Ureter (tissue), 1 donor: ENCODE measurements at regions not wholly inside any gene's neighbourhood (a gene's known extent, or its start where the extent isn't known, plus 50 kb on each side); places are given as distances from the start of the nearest gene placed in this dataset.

Experiments
- DNase-seq: peaks from one replicate; pipeline ENCODE4 v3.0.0-alpha.2; 2020; ENCODE audit warnings: low spot score
- donor health status: DM: yes; HTN: yes; CAD: no.

GRCh38 chr11:82373781-82374542 lies 359.7 kb downstream of the FAM181B start:
- DNase-seq, result no peak

GRCh38 chr11:82365351-82365750 lies 368.3 kb downstream of the FAM181B start:
- DNase-seq, result no peak

GRCh38 chr11:82356316-82356715 lies 377.3 kb downstream of the FAM181B start:
- no peak for DNase-seq

DNA sequence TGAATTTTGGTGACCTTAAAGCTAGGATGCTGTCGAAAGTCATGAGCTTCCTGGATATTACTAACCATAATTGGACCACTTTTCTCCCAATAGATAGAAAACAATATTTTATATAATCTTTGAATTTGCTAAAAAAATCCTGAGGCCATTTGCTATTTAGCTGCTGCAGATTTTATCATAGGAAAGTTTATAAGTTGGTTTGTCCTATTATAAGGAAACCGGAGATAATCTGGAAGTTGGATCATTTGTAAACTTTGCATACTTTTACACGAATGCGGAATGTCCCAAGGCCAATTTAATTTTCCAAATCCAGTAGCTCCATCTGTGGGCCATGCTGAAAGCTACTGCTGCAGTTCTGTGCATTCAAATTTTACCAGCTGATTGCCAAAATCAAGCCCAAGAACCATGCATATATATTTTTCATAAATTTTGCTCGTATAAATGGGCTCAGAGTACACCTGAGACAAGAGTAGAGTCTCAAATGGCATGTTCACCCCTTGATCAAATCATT lies 378.3 kb downstream of the FAM181B start:
- no peak for DNase-seq

GRCh38 chr11:82326853-82327252 lies 406.8 kb downstream of the FAM181B start:
- no peak for DNase-seq

GRCh38 chr11:82321206-82321605 lies 412.5 kb downstream of the FAM181B start:
- no peak for DNase-seq

DNA sequence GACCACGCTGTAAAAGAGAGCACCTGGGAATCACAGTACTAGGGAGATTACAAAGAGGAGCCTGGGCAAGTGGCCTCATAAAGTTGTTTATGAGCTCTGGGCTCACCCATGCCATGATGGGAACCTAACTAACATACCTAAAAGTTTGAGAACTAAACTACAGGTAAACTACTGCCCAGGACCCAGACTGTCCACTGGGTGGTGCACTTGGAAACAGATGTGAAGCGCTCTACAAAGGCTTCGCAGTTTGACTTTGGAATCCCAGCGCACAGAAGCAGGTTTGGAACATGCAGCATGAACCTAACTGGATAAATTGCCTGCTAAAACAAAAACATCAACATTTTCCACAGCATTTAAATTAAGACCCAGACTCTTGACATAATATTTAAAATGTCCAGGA lies 418.6 kb downstream of the FAM181B start:
- no peak for DNase-seq

- DNase-seq, result no peak
These were observed 424.7 kb downstream of the FAM181B start for GRCh38 chr11:82308979-82309378.

DNA sequence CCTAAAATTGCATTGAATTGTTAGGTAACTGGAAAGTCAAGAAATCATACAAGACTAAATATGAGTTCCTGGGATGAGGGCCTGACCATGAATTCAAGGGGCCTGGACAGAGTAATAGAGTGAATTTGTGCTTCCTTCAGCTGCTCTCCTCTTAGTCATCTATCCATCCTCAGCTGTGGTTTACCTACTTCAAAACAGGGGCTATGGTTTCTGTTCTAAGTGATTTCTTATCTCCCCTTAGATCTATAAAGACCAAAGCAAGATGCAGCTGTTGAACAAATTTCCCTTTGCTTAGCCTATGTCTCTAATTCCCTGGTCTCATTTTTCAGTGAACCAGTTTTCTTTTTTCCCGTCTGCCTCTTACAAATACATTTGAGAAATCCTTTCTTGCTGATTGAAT lies 428.5 kb downstream of the FAM181B start:
- no peak for DNase-seq

- DNase-seq, result no peak
These were observed 430.0 kb downstream of the FAM181B start for GRCh38 chr11:82303671-82304070.

DNA sequence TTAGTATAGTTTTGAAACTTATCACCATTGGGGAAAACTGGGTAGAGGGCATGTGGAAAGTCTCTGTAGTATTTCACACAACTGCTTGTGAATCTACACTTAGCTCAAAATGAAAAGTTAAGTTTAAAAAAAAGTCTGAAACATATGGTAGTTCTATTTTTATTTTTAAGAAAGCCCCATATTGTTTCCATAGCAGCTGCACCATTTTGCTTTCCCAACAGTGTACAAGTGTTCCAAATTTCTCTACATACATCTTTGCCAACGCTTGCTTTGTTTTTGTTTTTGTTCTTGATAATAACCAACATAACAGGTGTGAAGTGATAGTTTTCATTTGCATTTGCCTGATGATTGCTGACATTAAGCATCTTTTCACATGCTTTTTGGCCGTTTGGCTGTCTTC lies 445.2 kb downstream of the FAM181B start:
- no peak for DNase-seq

- no peak for DNase-seq
These were observed 462.8 kb downstream of the FAM181B start for GRCh38 chr11:82270870-82271269.

DNA sequence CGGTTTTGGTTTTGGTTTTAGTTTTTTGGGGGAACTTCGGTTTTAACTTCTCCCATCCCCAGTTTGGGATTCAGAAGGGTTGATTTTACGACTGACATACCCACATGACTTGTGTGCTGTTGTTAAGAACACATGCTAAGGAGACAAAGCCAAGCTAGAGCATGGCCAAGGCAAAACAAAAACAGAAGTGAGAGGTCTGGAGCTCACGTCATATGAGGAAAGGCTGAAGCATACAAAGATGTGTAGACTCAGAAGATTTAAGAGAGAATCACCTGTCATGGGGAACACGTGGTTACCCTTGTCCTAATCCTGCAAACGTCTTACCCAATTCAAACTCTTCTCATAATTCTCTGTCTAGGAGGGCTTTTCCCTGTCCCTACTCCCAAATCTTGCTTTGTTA lies 465.0 kb downstream of the FAM181B start:
- DNase-seq, result no peak

DNA sequence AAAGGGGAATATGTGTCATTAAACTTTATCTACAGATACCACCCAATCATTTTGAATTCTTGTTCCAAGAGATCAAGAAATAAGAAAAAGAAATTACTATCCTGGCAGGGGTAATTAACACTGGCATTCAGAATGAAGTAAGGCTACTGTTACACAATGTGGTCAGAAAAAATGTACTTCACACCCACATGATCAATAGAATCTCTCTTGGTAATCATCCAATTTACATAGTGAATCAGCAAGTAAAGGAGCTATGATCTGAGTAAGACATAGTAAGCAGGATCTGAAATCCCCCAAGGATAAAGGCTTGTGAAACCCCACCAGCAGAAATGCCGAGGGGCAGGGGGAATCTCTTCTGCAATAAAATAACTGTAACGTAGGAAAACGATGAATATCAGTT lies 466.5 kb downstream of the FAM181B start:
- DNase-seq, result no peak

DNA sequence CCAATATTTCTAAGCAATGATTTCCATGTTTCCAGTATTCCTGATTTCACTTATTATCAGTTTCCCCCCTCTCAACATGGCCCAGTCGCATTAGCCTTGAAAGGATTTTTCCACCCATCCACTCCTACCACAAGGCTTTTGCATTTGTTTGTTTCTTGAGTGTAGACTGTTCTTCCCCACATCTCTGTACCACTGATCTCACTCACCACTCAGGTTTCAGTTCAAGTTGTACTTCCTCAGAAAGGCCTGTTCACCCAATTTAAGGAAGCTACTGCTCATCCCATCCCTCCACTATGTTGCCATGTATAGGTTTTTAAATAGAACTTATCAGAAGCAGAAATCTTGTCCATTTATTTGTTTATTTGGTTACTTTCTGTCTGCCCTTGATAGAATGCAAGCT lies 472.3 kb downstream of the FAM181B start:
- no peak for DNase-seq

- DNase-seq, result no peak
These were observed 483.6 kb downstream of the FAM181B start for GRCh38 chr11:82250047-82250446.

DNA sequence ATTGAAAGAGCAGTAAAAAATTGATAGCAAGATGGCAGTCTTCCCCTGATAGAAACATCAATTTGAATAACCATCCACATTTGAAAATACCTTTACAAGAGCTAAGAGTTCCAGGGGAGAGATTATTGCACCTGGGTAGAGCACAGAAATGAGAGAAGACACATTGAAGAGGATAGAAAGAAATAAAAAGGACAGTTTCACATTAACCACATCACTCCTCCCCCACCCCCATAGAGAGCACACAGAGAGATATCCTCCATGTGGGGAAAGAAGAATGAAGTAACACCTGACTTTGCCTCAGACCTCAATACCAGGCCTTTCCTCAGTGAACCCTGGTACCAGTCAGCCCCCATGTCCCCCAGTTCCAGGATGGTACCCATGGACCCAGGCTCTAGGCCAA lies 486.7 kb downstream of the FAM181B start:
- DNase-seq, result no peak

DNA sequence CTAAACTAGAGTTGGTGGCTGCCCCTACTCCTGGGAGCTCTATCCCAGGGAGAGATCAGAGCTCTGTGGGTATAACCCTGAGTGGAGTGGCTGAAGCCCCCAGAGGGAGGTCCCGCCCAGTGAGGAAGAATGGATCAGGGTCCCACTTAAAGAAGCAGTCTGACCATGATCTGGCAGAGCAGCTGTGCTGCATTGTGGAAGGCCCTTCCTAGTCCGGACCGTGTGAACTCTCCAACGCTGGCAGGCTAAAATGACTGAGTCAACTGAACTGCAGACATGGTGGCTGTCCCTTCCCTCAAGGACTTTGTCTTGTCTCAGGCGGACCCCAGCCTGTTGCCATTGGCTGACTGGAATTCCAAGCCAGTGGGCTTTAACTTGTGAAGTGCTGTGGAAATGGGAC lies 494.2 kb downstream of the FAM181B start:
- no peak for DNase-seq

DNA sequence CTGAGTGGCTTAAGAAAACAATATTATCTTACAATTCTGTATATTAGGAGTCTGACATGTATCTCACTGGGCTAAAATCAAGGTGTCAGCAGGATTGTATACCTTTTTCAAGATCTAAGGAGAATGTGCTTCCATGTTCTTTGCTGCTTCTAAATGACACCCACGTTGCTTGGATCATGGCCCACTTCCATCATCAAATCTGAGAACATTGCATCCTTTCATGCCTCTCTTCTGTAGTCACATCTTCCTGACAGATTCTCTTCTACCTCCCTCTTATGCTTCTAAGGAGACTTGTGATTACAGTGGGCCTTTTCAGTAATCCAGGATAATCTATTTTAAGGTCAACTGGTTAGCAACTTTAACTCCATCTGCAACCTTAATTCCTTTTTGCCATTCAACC lies 499.4 kb downstream of the FAM181B start:
- no peak for DNase-seq

DNA sequence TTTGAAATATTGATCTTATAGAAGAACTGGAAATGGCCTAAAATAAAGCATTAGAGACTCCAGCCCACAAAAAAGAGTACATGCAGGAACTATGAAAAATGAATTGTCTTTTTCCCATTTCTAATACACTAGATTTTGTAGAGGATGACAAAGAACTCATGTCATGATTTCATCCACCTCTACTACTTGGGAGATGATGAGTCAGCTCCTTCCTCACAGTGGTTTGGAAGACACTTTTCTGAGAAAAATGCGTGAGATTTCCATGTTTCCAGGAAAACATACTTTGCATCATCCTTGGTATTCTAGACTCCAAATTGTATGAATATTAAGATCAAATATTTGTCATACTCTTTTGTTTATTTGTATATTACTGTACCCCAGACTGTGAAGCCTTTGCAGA lies 500.5 kb downstream of the FAM181B start:
- DNase-seq, result no peak

- no peak for DNase-seq
These were observed 504.3 kb downstream of the FAM181B start for GRCh38 chr11:82229341-82229740.

- no peak for DNase-seq
These were observed 507.7 kb downstream of the FAM181B start for GRCh38 chr11:82225930-82226329.

DNA sequence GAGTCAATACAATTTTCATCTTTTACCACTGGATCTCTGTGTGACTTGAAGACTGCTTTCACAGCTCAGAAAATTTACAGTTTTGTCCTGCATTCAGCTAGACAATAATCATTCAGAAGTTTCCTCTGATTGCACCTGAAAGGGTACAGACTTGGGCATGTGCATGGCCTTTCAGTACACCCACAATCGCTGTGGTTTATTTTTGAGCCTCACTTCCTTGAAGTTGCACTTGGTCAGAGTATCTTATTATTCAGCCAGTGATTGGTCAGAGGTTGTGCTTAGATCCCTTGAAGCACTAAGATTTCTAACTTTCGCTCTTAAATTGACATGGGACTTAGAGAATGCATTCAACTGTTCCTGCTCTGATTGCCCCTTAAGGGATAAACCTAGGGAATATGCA lies 508.2 kb downstream of the FAM181B start:
- DNase-seq, result no peak
